HCT116 (cell line): ENCODE measurements at regions not wholly inside any gene's neighbourhood (a gene's known extent, or its start where the extent isn't known, plus 50 kb on each side); places are given as distances from the start of the nearest gene placed in this dataset.

Experiments used
- ATAC-seq: fragments of 200-7000 bp; cut with Tn5 transposase; 2 replicates; pipeline ENCODE4 v1.9.1; 2020; ENCODE audit warnings: mild to moderate bottlenecking, moderate library complexity
- BruUV-seq: library from RNA; stranded (reverse); fragments of 400-500 nt; replicated peaks from 2 replicates; lab custom pipeline; 2021; lab: Mats Ljungman, UMichigan
- CTCF ChIA-PET: fragments of 300-600 bp; sonication (Branson Sonifier 250); formaldehyde crosslinking; loops from one replicate; lab custom pipeline; 2021; ENCODE audit warnings: antibody characterized with exemption; lab: Charles Lee
- POLR2A ChIA-PET: fragments of 300-600, 350-600 bp; sonication (Branson Sonifier 250); formaldehyde crosslinking; loops from one replicate; lab custom pipeline; 2021; ENCODE audit warnings: antibody characterized with exemption; lab: Charles Lee
- RAD21 ChIA-PET, 2 experiments: fragments of 300-600 bp; sonication (Branson Sonifier 250); formaldehyde crosslinking; loops; one replicate each; lab custom pipeline; 2023; ENCODE audit warnings: low total read pairs in 2 of 2; ENCODE audit not compliant: uncharacterized antibody in 2 of 2, unreplicated experiment in 2 of 2, low non-redundant PET in 1 of 2; lab: Charles Lee
- DNase-seq: peaks from one replicate; pipeline ENCODE4 v3.0.0-alpha.2; 2010; ENCODE audit warnings: low read depth, low spot score
- H2AFZ ChIP-seq: fragments of 200-600 bp; shearing (Covaris generic), sonication (generic); 2 replicates; pipeline ENCODE4 v1.6.1; 2017; ENCODE audit warnings: low read depth, mixed run types, mixed read lengths, antibody characterized with exemption, low read length; ENCODE audit not compliant: poor library complexity, severe bottlenecking
- H3K27ac ChIP-seq: 2 replicates; pipeline ENCODE4 v1.5.1; 2012; ENCODE audit warnings: low read depth, low read length
- H3K27me3 ChIP-seq: fragments of 200-600 bp; sonication (generic); 2 replicates; pipeline ENCODE4 v1.6.1; 2016; ENCODE audit warnings: mixed run types, low read length, mixed read lengths; ENCODE audit not compliant: insufficient read depth
- H3K36me3 ChIP-seq, 2 experiments: fragments of 200-500 bp in 1 of 2; fragments of 200-600 bp in 1 of 2; sonication (Bioruptor generic) in 1 of 2; sonication (generic) in 1 of 2; 2 replicates each; pipeline versions ENCODE4 v1.5.1 to v1.6.1; 2014 to 2016; ENCODE audit warnings: low read length in 2 of 2, inconsistent platforms in 1 of 2, mixed read lengths in 1 of 2, mixed run types in 1 of 2; ENCODE audit not compliant: insufficient read depth in 2 of 2, control insufficient read depth in 1 of 2
- H3K4me1 ChIP-seq, 2 experiments: fragments of 200-600 bp in 1 of 2; sonication (generic) in 1 of 2; 2 replicates each; pipeline versions ENCODE4 v1.5.1 to v1.6.1; 2012 to 2017; ENCODE audit warnings: low read length in 2 of 2, inconsistent platforms in 1 of 2, mild to moderate bottlenecking in 1 of 2, mixed read lengths in 1 of 2, mixed run types in 1 of 2, moderate library complexity in 1 of 2; ENCODE audit not compliant: insufficient read depth in 2 of 2, control insufficient read depth in 1 of 2
- H3K4me2 ChIP-seq: fragments of 200-600 bp; sonication (generic); 2 replicates; pipeline ENCODE4 v1.6.1; 2017; ENCODE audit warnings: mixed run types, low read length, mixed read lengths
- H3K4me3 ChIP-seq, 2 experiments: fragments of 200-600 bp in 1 of 2; sonication (generic) in 1 of 2; replicated peaks in 1 of 2; 2 replicates each; pipeline ENCODE4 v1.5.1; 2011 to 2016; ENCODE audit warnings: low read length in 2 of 2, control low read depth in 1 of 2, low read depth in 1 of 2, mild to moderate bottlenecking in 1 of 2, mixed read lengths in 1 of 2, mixed run types in 1 of 2
- H3K79me2 ChIP-seq: fragments of 200-600 bp; sonication (generic); 2 replicates; pipeline ENCODE4 v1.6.1; 2017; ENCODE audit warnings: mild to moderate bottlenecking, mixed run types, low read length, moderate library complexity, mixed read lengths; ENCODE audit not compliant: insufficient read depth
- H3K9ac ChIP-seq: fragments of 200-600 bp; sonication (generic); 2 replicates; pipeline ENCODE4 v1.6.1; 2016; ENCODE audit warnings: low read length, mixed read lengths
- H3K9me2 ChIP-seq: fragments of 200-600 bp; sonication (generic), shearing (Covaris generic); 2 replicates; pipeline ENCODE4 v1.6.1; 2017; ENCODE audit warnings: mixed run types, mild to moderate bottlenecking, moderate library complexity; ENCODE audit not compliant: insufficient read depth
- H3K9me3 ChIP-seq, 2 experiments: fragments of 200-500 bp in 1 of 2; fragments of 200-600 bp in 1 of 2; sonication (Bioruptor generic) in 1 of 2; sonication (generic) in 1 of 2; 2 replicates each; pipeline ENCODE4 v1.6.1; 2014 to 2017; ENCODE audit warnings: low read length in 2 of 2, mixed read lengths in 2 of 2, inconsistent platforms in 1 of 2, low read depth in 1 of 2, mild to moderate bottlenecking in 1 of 2, mixed run types in 1 of 2, moderate library complexity in 1 of 2; ENCODE audit not compliant: control insufficient read depth in 1 of 2, insufficient read depth in 1 of 2
- H4K20me1 ChIP-seq: fragments of 200-600 bp; sonication (generic), shearing (Covaris generic); 2 replicates; pipeline ENCODE4 v1.6.1; 2017; ENCODE audit warnings: mixed run types, mild to moderate bottlenecking, moderate library complexity; ENCODE audit not compliant: insufficient read depth
- CBX3 ChIP-seq: IDR thresholded peaks from 2 replicates; pipeline ENCODE4 v1.6.1; 2012; ENCODE audit warnings: low read depth
- CEBPB ChIP-seq: IDR thresholded peaks from 2 replicates; pipeline ENCODE4 v1.6.1; 2012; ENCODE audit warnings: low read depth
- EZH2 ChIP-seq: fragments of 200-600 bp; sonication (generic); IDR thresholded peaks from 2 replicates; pipeline ENCODE4 v1.6.1; 2017; ENCODE audit warnings: antibody characterized with exemption, mixed run types
- JUND ChIP-seq: IDR thresholded peaks from 2 replicates; pipeline ENCODE4 v1.6.1; 2012
- SRF ChIP-seq: IDR thresholded peaks from 2 replicates; pipeline ENCODE4 v1.6.1; 2012; ENCODE audit warnings: low read depth
- YY1 ChIP-seq: IDR thresholded peaks from 2 replicates; pipeline ENCODE4 v1.6.1; 2011; ENCODE audit warnings: low read length, low read depth, moderate library complexity, mild to moderate bottlenecking; ENCODE audit not compliant: insufficient replicate concordance; ENCODE audit errors: extremely low read depth
- ZBTB33 ChIP-seq: IDR thresholded peaks from 2 replicates; pipeline ENCODE4 v1.6.1; 2011; ENCODE audit warnings: mild to moderate bottlenecking, low read length, moderate library complexity; ENCODE audit not compliant: insufficient replicate concordance; ENCODE audit errors: extremely low read depth
- intact Hi-C: fragments of 100-400 bp; cut with micrococcal nuclease; formaldehyde crosslinking; loops from 2 replicates; pipeline ENCODE4 v1.10.0; 2022

DNA sequence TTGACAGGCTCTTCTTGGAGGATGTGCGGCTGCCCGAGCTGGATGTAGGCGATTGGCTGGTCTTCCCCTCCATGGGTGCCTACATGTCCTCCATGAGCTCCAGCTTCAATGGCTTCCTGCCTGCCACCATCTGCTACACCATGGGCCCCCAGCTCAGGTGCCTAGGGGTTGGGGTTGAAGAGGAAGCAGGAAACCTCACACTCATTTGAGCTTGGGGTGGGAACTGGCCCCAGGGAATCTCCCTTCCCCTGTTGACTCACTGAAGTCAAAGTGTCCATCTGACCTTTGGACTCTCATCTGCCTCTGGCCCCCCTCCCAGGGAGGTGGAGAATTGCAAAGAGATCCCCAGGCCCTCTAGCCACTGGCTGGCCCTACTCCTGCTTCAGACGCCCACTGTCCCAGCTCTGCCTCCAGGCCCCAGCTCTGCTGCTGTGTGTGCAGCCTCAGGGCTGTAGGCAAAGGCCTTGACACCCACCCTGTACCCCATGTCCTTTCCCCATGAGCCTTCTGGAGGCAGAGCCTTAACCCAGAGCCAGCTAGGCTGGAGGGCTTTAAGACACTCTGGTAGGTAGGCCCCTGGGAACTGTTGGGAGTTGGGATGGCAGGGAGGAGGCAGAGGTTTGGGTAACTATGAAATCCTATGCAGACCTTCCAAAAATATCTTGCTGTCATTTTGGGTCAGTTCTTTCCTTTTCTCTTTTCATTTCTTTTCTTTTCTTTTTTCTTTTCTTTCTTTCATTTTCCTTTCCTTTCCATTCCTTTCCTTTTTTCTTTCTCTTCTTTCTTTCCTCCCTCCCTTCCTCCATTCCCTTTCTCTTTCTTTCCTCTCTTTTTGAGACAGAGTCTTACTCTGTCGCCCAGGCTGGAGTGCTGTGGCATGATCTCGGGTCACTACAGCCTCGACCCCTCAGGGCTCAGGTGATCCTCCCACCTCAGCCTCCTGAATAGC is 66.9 kb upstream of the TINAGL1 start:
- Histone ChIP-seq H3K79me2 (no peaks in the 10 kb centered on the region), H3K4me2 (no peak overlapping the region), H2AFZ (no peak overlapping the region), H3K4me3 (no peak overlapping the region), H3K4me1 (peaks cover 0 to 8% of the 10 kb centered on the region in 2 experiments; a peak in 1 of 4 replicates), H3K9me2 (no peaks in the 10 kb centered on the region), H3K27ac (no peak overlapping the region), H4K20me1 (no peaks in the 10 kb centered on the region), H3K36me3 (no peaks in the 10 kb centered on the region), H3K9me3 (no peaks in the 10 kb centered on the region), H3K27me3 (no peaks in the 10 kb centered on the region), H3K9ac (no peak overlapping the region)
- CTCF ChIA-PET, result interaction anchor here (1.2 kb wide), 1 partner anchor 40 kb away, joined by 4 read pairs; no protein-coding TSS in a partner anchor
- RAD21 ChIA-PET, result no interaction called here
- ATAC-seq (no peak), DNase-seq (no peak)
- BruUV-seq, result no TSS peak
- intact Hi-C loops, result no loop called here
- POLR2A ChIA-PET, result no interaction called here
- TF ChIP-seq ZBTB33 (no peak), SRF (no peak), CEBPB (no peak), JUND (no peak), EZH2 (no peak), CBX3 (no peak), YY1 (no peak)
- TF ChIP-seq, all 23 proteins: peak for 0
